IMR-90 (cell line): ENCODE measurements at regions not wholly inside any gene's neighbourhood (a gene's known extent, or its start where the extent isn't known, plus 50 kb on each side); places are given as distances from the start of the nearest gene placed in this dataset.

Experiments
- ATAC-seq: fragments of 200-7000 bp; cut with Tn5 transposase; 2 replicates; pipeline ENCODE4 v1.9.1; 2020; ENCODE audit warnings: low read depth, mild to moderate bottlenecking, moderate library complexity
- BruUV-seq: library from RNA; stranded (reverse); fragments of 400-500 nt; replicated peaks from 2 replicates; lab custom pipeline; 2021; lab: Mats Ljungman, UMichigan
- CTCF ChIA-PET: fragments of 300-600 bp; formaldehyde crosslinking; extraction: SDS; loops from one replicate; lab custom pipeline; 2021; ENCODE audit warnings: antibody characterized with exemption; lab: Yijun Ruan, JAX
- POLR2A ChIA-PET: fragments of 300-600 bp; sonication (Branson Sonifier 250); formaldehyde crosslinking; loops from one replicate; lab custom pipeline; 2022; ENCODE audit warnings: antibody characterized with exemption; ENCODE audit not compliant: unreplicated experiment; lab: Charles Lee
- DNase-seq: peaks from one replicate; pipeline ENCODE4 v3.0.0; 2013
- H2AFZ ChIP-seq: replicated peaks from 2 replicates; pipeline ENCODE3; 2013; ENCODE audit warnings: low read length, mild to moderate bottlenecking; ENCODE audit not compliant: poor library complexity
- H2AK5ac ChIP-seq: 2 replicates; pipeline ENCODE4 v1.6.1; 2013; ENCODE audit warnings: low read depth, low read length, inconsistent platforms
- H2AK9ac ChIP-seq: replicated peaks from 2 replicates; pipeline ENCODE3; 2013; ENCODE audit warnings: mild to moderate bottlenecking, low read depth, low read length, moderate library complexity; ENCODE audit not compliant: poor library complexity
- H2BK120ac ChIP-seq: 2 replicates; pipeline ENCODE4 v1.6.1; 2013; ENCODE audit warnings: low read depth, low read length, inconsistent platforms
- H2BK15ac ChIP-seq: 3 replicates; pipeline ENCODE4 v1.6.1; 2013; ENCODE audit warnings: low read depth, low read length, inconsistent platforms
- H2BK20ac ChIP-seq: 2 replicates; pipeline ENCODE4 v1.6.1; 2013; ENCODE audit warnings: low read depth, mild to moderate bottlenecking, inconsistent platforms, low read length, moderate library complexity
- H2BK5ac ChIP-seq: 2 replicates; pipeline ENCODE4 v1.6.1; 2013; ENCODE audit warnings: mild to moderate bottlenecking, low read depth, low read length, inconsistent platforms; ENCODE audit not compliant: poor library complexity, severe bottlenecking
- H3K14ac ChIP-seq: replicated peaks from 2 replicates; pipeline ENCODE4 v1.6.1; 2013; ENCODE audit warnings: low read depth, low read length, inconsistent platforms
- H3K18ac ChIP-seq: 2 replicates; pipeline ENCODE4 v1.6.1; 2013; ENCODE audit warnings: low read depth, low read length, control low read depth
- H3K23ac ChIP-seq: 2 replicates; pipeline ENCODE4 v1.6.1; 2013; ENCODE audit warnings: low read depth, low read length, inconsistent platforms
- H3K27ac ChIP-seq: 2 replicates; pipeline ENCODE4 v1.5.1; 2013; ENCODE audit warnings: mild to moderate bottlenecking, control low read depth, low read length; ENCODE audit not compliant: insufficient read depth
- H3K27me3 ChIP-seq: 2 replicates; pipeline ENCODE4 v1.6.1; 2013; ENCODE audit warnings: low read length; ENCODE audit not compliant: control insufficient read depth, insufficient read depth
- H3K36me3 ChIP-seq: 2 replicates; pipeline ENCODE4 v1.6.1; 2013; ENCODE audit warnings: low read length, mixed read lengths; ENCODE audit not compliant: control insufficient read depth, insufficient read depth
- H3K4ac ChIP-seq: 2 replicates; pipeline ENCODE4 v1.6.1; 2013; ENCODE audit warnings: low read depth, low read length, inconsistent platforms
- H3K4me1 ChIP-seq: 2 replicates; pipeline ENCODE4 v1.6.1; 2013; ENCODE audit warnings: low read length, mixed read lengths; ENCODE audit not compliant: control insufficient read depth, insufficient read depth
- H3K4me2 ChIP-seq: 2 replicates; pipeline ENCODE4 v1.6.1; 2013; ENCODE audit warnings: low read depth, mild to moderate bottlenecking, control low read depth, low read length, moderate library complexity
- H3K4me3 ChIP-seq: 2 replicates; pipeline ENCODE4 v1.5.1; 2013; ENCODE audit warnings: low read depth, mild to moderate bottlenecking, control low read depth, low read length, moderate library complexity; ENCODE audit not compliant: insufficient read depth
- H3K56ac ChIP-seq: 2 replicates; pipeline ENCODE4 v1.6.1; 2013; ENCODE audit warnings: low read length, inconsistent platforms; ENCODE audit not compliant: insufficient read depth; ENCODE audit errors: extremely low read depth
- H3K79me1 ChIP-seq, 2 experiments: 2 replicates each; pipeline ENCODE4 v1.6.1; 2013; ENCODE audit warnings: low read length in 2 of 2, inconsistent platforms in 1 of 2, low read depth in 1 of 2
- H3K9ac ChIP-seq: 2 replicates; pipeline ENCODE4 v1.6.1; 2013; ENCODE audit warnings: low read depth, low read length, control low read depth
- H3K9me1 ChIP-seq: 2 replicates; pipeline ENCODE4 v1.6.1; 2013; ENCODE audit warnings: low read length, inconsistent platforms; ENCODE audit not compliant: insufficient read depth
- H3K9me3 ChIP-seq: 2 replicates; pipeline ENCODE4 v1.6.1; 2013; ENCODE audit warnings: low read length; ENCODE audit not compliant: control insufficient read depth, insufficient read depth
- H4K20me1 ChIP-seq: 2 replicates; pipeline ENCODE4 v1.6.1; 2013; ENCODE audit warnings: low read length, inconsistent platforms; ENCODE audit not compliant: insufficient read depth
- H4K5ac ChIP-seq: 2 replicates; pipeline ENCODE4 v1.6.1; 2013; ENCODE audit warnings: mild to moderate bottlenecking, low read depth, low read length, control low read depth
- H4K8ac ChIP-seq, 2 experiments: 2 replicates each; pipeline ENCODE4 v1.6.1; 2013; ENCODE audit warnings: low read depth in 2 of 2, low read length in 2 of 2, control low read depth in 1 of 2, inconsistent platforms in 1 of 2
- H4K91ac ChIP-seq: 2 replicates; pipeline ENCODE4 v1.6.1; 2013; ENCODE audit warnings: low read depth, low read length, inconsistent platforms; ENCODE audit not compliant: insufficient read depth
- CEBPB ChIP-seq: IDR thresholded peaks from 2 replicates; pipeline ENCODE4 v1.6.1; 2012; ENCODE audit warnings: low read depth, low read length, improper control_type of control experiment
- ELK1 ChIP-seq: fragments of 150-350 bp; IDR thresholded peaks from 2 replicates; pipeline ENCODE4 v1.6.1; 2016; ENCODE audit warnings: low read depth, mild to moderate bottlenecking, low read length, moderate library complexity, borderline replicate concordance
- FOS ChIP-seq: fragments of 150-350 bp; IDR thresholded peaks from 2 replicates; pipeline ENCODE4 v1.6.1; 2016; ENCODE audit warnings: low read depth, low read length
- MAFK ChIP-seq: IDR thresholded peaks from 2 replicates; pipeline ENCODE4 v1.6.1; 2012; ENCODE audit warnings: low read depth, low read length, improper control_type of control experiment
- POLR2A ChIP-seq: IDR thresholded peaks from 2 replicates; pipeline ENCODE4 v1.6.1; 2012; ENCODE audit warnings: mild to moderate bottlenecking, low read depth, low read length
- RAD21 ChIP-seq: IDR thresholded peaks from 2 replicates; pipeline ENCODE4 v1.6.1; 2012; ENCODE audit warnings: low read length, improper control_type of control experiment
- RFX5 ChIP-seq: IDR thresholded peaks from 2 replicates; pipeline ENCODE4 v1.8.0; 2012; ENCODE audit warnings: low read depth, mild to moderate bottlenecking, low read length, moderate library complexity
- USF2 ChIP-seq: fragments of 150-350 bp; IDR thresholded peaks from 2 replicates; pipeline ENCODE4 v1.6.1; 2017; ENCODE audit warnings: mild to moderate bottlenecking, antibody characterized with exemption, low read length, low read depth
- WGBS, 2 experiments: methylation state at CpG; one replicate each; pipeline versions ENCODE4 v1.1.5 to v1.1.7; 2013; ENCODE audit warnings: missing lambda C conversion rate in 2 of 2; ENCODE audit not compliant: insufficient read length in 1 of 2; ENCODE audit errors: extremely low coverage in 2 of 2; 5-methylcytosine and 5-hydroxymethylcytosine counted together
- dilution Hi-C: fragments of 300-500 bp; cut with HindIII; formaldehyde crosslinking; loops from one replicate; pipeline ENCODE4 v1.14.3; 2018; ENCODE audit warnings: low sequenced_read_pairs; ENCODE audit not compliant: unreplicated experiment
- in situ Hi-C: fragments of 300-500 bp; cut with MboI; formaldehyde crosslinking; loops from 3 replicates; pipeline ENCODE4 v1.14.3; 2019; ENCODE audit warnings: low sequenced_read_pairs, inconsistent platforms, mixed read lengths
- intact Hi-C: fragments of 100-400 bp; cut with micrococcal nuclease; formaldehyde crosslinking; loops from 2 replicates; pipeline ENCODE4 v1.10.0; 2022

- H4K8ac ChIP-seq: no peak overlapping the region
- no peak overlapping the region for H2AK5ac ChIP-seq
- H3K79me1 ChIP-seq: no peaks in the 10 kb centered on the region
- H3K36me3 ChIP-seq: no peaks in the 10 kb centered on the region
- no peak for TF ChIP-seq MAFK
- TF ChIP-seq ELK1: no peak
- no peak for TF ChIP-seq CEBPB
- no peak for TF ChIP-seq RAD21
- no peak for TF ChIP-seq POLR2A
- no peak for TF ChIP-seq FOS
- TF ChIP-seq USF2: no peak
- no peak for TF ChIP-seq RFX5
- H4K5ac ChIP-seq: no peak overlapping the region
- no peaks in the 10 kb centered on the region for H4K20me1 ChIP-seq
- CTCF ChIA-PET: no interaction called here
- no peak for ATAC-seq
- no peak overlapping the region for H2BK120ac ChIP-seq
- no peaks in the 10 kb centered on the region; the same call in 1 of the 2 replicates for H3K27me3 ChIP-seq
- intact Hi-C loops: no loop called here
- no peak overlapping the region for H3K4me2 ChIP-seq
- H3K23ac ChIP-seq: no peak overlapping the region
- H3K14ac ChIP-seq: no peak overlapping the region
- no peak overlapping the region for H3K27ac ChIP-seq
- in situ Hi-C loops: no loop called here
- no peak overlapping the region for H3K4me3 ChIP-seq
- H3K9ac ChIP-seq: no peak overlapping the region
- no peak overlapping the region for H4K91ac ChIP-seq
- no peak overlapping the region for H2AK9ac ChIP-seq
- dilution Hi-C loops: no loop called here
- no peaks in the 10 kb centered on the region for H3K9me1 ChIP-seq
- no peak overlapping the region for H3K4ac ChIP-seq
- no TSS peak for BruUV-seq
- no peak overlapping the region for H2AFZ ChIP-seq
- POLR2A ChIA-PET: no interaction called here
- no peak overlapping the region for H3K18ac ChIP-seq
- H3K56ac ChIP-seq: no peak overlapping the region
- H2BK20ac ChIP-seq: no peak overlapping the region
- H2BK5ac ChIP-seq: no peak overlapping the region
- no peaks in the 10 kb centered on the region for H3K4me1 ChIP-seq
- no peak overlapping the region for H2BK15ac ChIP-seq
- WGBS, 2 experiments: 57% methylated on average over 3 of the region's 13 CpGs; no CpG with 5 or more reads in 1 of the 2 experiments
- DNase-seq: no peak
- 0 out of 2 replicates have a peak, but pooled peaks cover 2% of the 10 kb centered on the region for H3K9me3 ChIP-seq
Measured at GRCh38 chrX:114127411-114128025, 456.4 kb upstream of the HTR2C start.
